Liver (tissue), 1 donor: ENCODE measurements at regions not wholly inside any gene's neighbourhood (a gene's known extent, or its start where the extent isn't known, plus 50 kb on each side); places are given as distances from the start of the nearest gene placed in this dataset.

Source experiments
- ATF3 ChIP-seq: IDR thresholded peaks from 2 replicates; pipeline ENCODE4 v1.6.1; 2016; ENCODE audit warnings: antibody characterized with exemption
- HNF4G ChIP-seq: IDR thresholded peaks from 2 replicates; pipeline ENCODE4 v1.6.1; 2016; ENCODE audit warnings: antibody characterized with exemption
- donor health status: healthy.

- TF ChIP-seq ATF3 (no peak), HNF4G (no peak)
These were observed 50.0 kb upstream of the RNGTT start (continued) for GRCh38 chr6:89013438-89013837.
